ENCODE measurements at regions not wholly inside any gene's neighbourhood (a gene's known extent, or its start where the extent isn't known, plus 50 kb on each side); places are given as distances from the start of the nearest gene placed in this dataset.

GRCh38 chr5:125138266-125138665, 391.8 kb upstream of the ZNF608 start:
- no peak for DNase-seq (ENCODE audit: low spot score)

- DNase-seq (ENCODE audit: low spot score) = no peak
These were observed 393.2 kb upstream of the ZNF608 start for GRCh38 chr5:125139590-125139989.

- peak; percentile 13 for DNase-seq (ENCODE audit: low spot score)
These were observed 393.8 kb upstream of the ZNF608 start for GRCh38 chr5:125140220-125140619.

- peak; percentile 98 for DNase-seq (ENCODE audit: low spot score)
These were observed 394.4 kb upstream of the ZNF608 start for GRCh38 chr5:125140855-125141254.

- no peak for DNase-seq (ENCODE audit: low spot score)
These were observed 396.0 kb upstream of the ZNF608 start for GRCh38 chr5:125142458-125142857.

- no peak for DNase-seq (ENCODE audit: low spot score)
These were observed 396.6 kb upstream of the ZNF608 start for GRCh38 chr5:125143011-125143410.

- no peak for DNase-seq (ENCODE audit: low spot score)
These were observed 401.6 kb upstream of the ZNF608 start for GRCh38 chr5:125148076-125148475.

- DNase-seq (ENCODE audit: low spot score) = no peak
These were observed 402.3 kb upstream of the ZNF608 start for GRCh38 chr5:125148706-125149105.

- DNase-seq (ENCODE audit: low spot score) = no peak
These were observed 402.7 kb upstream of the ZNF608 start for GRCh38 chr5:125149110-125149509.

GRCh38 chr5:125149527-125149926, 403.1 kb upstream of the ZNF608 start:
- DNase-seq (ENCODE audit: low spot score) = no peak

- DNase-seq (ENCODE audit: low spot score) = no peak
These were observed 403.7 kb upstream of the ZNF608 start for GRCh38 chr5:125150041-125150669.

- no peak for DNase-seq (ENCODE audit: low spot score)
These were observed 404.9 kb upstream of the ZNF608 start for GRCh38 chr5:125151150-125151900.

GRCh38 chr5:125152044-125152443, 405.6 kb upstream of the ZNF608 start:
- no peak for DNase-seq (ENCODE audit: low spot score)

- DNase-seq (ENCODE audit: low spot score) = no peak
These were observed 406.2 kb upstream of the ZNF608 start for GRCh38 chr5:125152461-125153189.

GRCh38 chr5:125153231-125153630, 406.8 kb upstream of the ZNF608 start:
- DNase-seq (ENCODE audit: low spot score) = no peak

GRCh38 chr5:125154301-125155110, 408.1 kb upstream of the ZNF608 start:
- peak; percentile 15 for DNase-seq (ENCODE audit: low spot score)

GRCh38 chr5:125160787-125161502, 414.5 kb upstream of the ZNF608 start:
- no peak for DNase-seq (ENCODE audit: low spot score)

- no peak for DNase-seq (ENCODE audit: low spot score)
These were observed 416.3 kb upstream of the ZNF608 start for GRCh38 chr5:125162714-125163113.

- DNase-seq (ENCODE audit: low spot score) = no peak
These were observed 423.0 kb upstream of the ZNF608 start for GRCh38 chr5:125169396-125169795.

- no peak for DNase-seq (ENCODE audit: low spot score)
These were observed 425.2 kb upstream of the ZNF608 start for GRCh38 chr5:125171641-125172040.

GRCh38 chr5:125175348-125176004, 429.0 kb upstream of the ZNF608 start:
- DNase-seq (ENCODE audit: low spot score) = no peak

All from H4 (cell line).